SJCRH30 (cell line): ENCODE measurements at regions not wholly inside any gene's neighbourhood (a gene's known extent, or its start where the extent isn't known, plus 50 kb on each side); places are given as distances from the start of the nearest gene placed in this dataset.

ENCODE experiments used
- DNase-seq, 2 experiments: peaks; one replicate each; pipeline ENCODE4 v3.0.0-alpha.2; 2015 to 2020
- H3K27ac ChIP-seq: fragments of 250-450 bp; sonication (Bioruptor Pico); 2 replicates; pipeline ENCODE4 v1.5.1; 2020; ENCODE audit warnings: mild to moderate bottlenecking, moderate library complexity
- H3K27me3 ChIP-seq: fragments of 250-450 bp; sonication (Bioruptor Pico); 2 replicates; pipeline ENCODE4 v1.5.1; 2020; ENCODE audit warnings: mild to moderate bottlenecking, moderate library complexity
- H3K36me3 ChIP-seq: fragments of 250-450 bp; sonication (Bioruptor Pico); 2 replicates; pipeline ENCODE4 v1.5.1; 2020; ENCODE audit warnings: mild to moderate bottlenecking, moderate library complexity
- H3K4me1 ChIP-seq: fragments of 250-450 bp; sonication (Bioruptor Pico); 2 replicates; pipeline ENCODE4 v1.5.1; 2020; ENCODE audit warnings: mild to moderate bottlenecking, moderate library complexity
- H3K4me3 ChIP-seq: fragments of 250-450 bp; sonication (Bioruptor Pico); 2 replicates; pipeline ENCODE4 v1.5.1; 2020; ENCODE audit warnings: mild to moderate bottlenecking, moderate library complexity
- H3K9me3 ChIP-seq: fragments of 250-450 bp; sonication (Bioruptor Pico); replicated peaks from 2 replicates; pipeline ENCODE4 v1.5.1; 2020; ENCODE audit warnings: mild to moderate bottlenecking, moderate library complexity

DNA sequence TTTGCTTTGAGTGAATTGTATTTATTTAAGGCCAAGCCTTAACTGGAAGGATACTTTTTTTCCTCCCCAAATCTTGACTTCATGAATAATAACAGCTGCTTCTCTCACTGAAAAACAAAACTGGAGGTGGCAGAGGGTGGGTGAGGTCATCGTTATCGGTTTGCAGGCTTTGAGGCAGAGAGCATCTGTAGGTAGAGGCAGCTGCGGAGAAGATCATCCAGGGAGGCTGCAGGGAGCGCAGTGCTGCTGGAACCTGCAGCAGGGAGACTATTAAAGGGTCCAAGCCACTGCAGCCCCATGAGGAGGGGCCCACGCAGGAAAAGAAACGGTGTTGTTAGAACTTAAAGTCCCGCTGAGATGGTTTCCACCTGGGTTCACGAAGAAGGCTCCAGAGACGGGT, 112.1 kb upstream of the SDK1 start:
- no peaks in the 10 kb centered on the region for H3K36me3 ChIP-seq

GRCh38 chr7:3191548-3191947, 109.5 kb upstream of the SDK1 start:
- no peaks in the 10 kb centered on the region for H3K9me3 ChIP-seq
- H3K4me3 ChIP-seq, result no peak overlapping the region
- DNase-seq, result no peak
- no peak overlapping the region for H3K27ac ChIP-seq
- H3K36me3 ChIP-seq, result no peaks in the 10 kb centered on the region
- H3K4me1 ChIP-seq, result peaks cover 10% of the 10 kb centered on the region
- no peaks in the 10 kb centered on the region for H3K27me3 ChIP-seq

More for the DNA sequence above, 112.1 kb upstream of the SDK1 start:
- no peaks in the 10 kb centered on the region for H3K27me3 ChIP-seq
- DNase-seq, result peak; percentile 51 to 66
- H3K4me3 ChIP-seq, result no peak overlapping the region
- H3K4me1 ChIP-seq, result peaks cover 4% of the 10 kb centered on the region; the same call in 1 of the 2 replicates
- H3K27ac ChIP-seq, result no peak overlapping the region
- H3K9me3 ChIP-seq, result no peaks in the 10 kb centered on the region

DNA sequence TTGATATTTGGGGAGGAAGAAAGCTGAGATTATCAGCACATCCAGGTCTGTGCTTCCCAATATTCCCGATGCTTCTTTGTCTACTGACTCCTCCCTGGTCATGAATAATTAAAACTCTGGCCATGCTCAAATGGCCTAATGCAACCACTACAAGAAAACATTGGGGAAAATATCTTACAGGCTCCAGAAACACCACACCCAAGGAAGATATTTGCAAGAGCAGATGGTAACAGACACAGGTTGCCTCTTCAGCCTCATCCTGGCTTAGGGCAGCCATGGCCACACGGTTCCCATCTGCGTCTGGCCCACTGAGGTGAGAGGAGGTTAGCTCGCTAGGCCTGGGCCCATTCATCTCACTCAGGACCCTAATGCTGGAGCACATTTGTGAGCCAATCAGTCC, 108.4 kb upstream of the SDK1 start:
- Histone ChIP-seq H3K4me3 (no peak overlapping the region), H3K36me3 (no peaks in the 10 kb centered on the region), H3K9me3 (no peaks in the 10 kb centered on the region), H3K27ac (no peak overlapping the region), H3K27me3 (no peaks in the 10 kb centered on the region), H3K4me1 (peaks cover 10% of the 10 kb centered on the region)
- no peak for DNase-seq

DNA sequence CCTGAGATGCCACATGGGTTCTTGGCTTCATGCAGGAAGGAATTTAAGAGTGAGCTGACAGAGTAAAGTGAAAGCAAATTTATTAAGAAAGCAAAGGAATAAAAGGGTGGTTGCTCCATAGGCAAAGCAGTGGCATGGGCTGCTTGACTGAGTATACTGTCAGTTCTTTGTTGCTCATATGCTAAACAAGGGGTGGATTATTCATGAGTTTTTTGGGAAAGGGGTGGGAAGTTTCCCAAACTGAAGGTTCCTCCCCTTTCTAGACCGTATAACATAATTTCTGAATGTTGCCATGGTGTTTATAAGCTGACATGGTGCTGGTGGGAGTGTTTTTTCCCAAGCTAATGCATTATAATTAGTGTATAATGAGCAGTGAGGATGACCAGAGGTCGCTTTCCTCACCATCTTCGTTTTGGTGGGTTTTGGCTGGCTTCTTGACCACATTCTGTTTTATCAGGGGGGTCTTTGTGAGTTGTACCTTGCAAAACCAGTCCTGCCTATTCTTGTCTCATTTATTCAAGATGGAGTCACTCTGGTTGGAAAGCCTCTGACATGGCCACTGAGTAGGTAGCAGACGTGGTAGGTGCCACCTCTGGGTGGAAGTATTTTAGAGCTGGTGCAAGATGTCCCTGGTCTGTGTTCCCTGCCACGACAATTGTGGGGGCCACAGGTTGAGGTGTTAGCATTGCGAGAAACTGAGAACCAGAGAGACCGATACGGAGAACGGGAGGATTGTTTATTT, 107.5 kb upstream of the SDK1 start:
- Histone ChIP-seq H3K4me3 (no peak overlapping the region), H3K4me1 (peaks cover 10% of the 10 kb centered on the region), H3K9me3 (peaks cover under 1% of the 10 kb centered on the region; the same call in 1 of the 2 replicates), H3K27me3 (no peaks in the 10 kb centered on the region), H3K36me3 (no peaks in the 10 kb centered on the region), H3K27ac (no peak overlapping the region)
- no peak for DNase-seq

DNA sequence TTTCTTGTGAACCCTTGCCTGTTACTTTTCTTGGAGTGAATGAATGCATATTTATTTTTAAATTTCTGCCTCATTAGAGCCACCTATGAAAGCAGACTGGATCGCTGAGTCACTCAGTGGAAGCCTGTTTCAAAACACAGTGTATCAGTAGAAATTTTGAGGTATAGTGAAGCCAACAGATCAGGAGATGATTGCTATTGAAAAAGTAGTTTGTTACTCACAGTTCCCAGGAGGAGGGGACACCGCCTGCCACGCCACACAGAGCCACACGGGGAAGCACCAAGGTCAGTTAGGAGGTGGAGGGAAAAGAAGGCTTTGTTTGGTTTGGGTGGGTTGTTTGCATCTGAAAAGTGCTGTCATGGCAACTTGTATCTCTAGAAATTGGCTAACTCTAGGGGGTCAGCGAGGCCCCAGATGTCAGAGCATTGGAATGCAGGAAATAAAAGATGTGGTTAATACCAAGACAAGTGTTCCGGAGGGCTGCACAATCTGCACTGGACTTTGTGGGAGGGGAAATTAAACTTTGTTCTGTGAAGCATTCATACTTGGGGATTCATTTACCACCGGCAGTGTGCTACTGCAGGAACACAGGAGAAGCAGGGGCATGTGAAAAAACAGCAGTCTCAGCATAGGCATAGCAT, 106.4 kb upstream of the SDK1 start:
- H3K27me3 ChIP-seq, result no peaks in the 10 kb centered on the region
- no peaks in the 10 kb centered on the region for H3K36me3 ChIP-seq
- H3K4me3 ChIP-seq, result no peak overlapping the region
- no peak overlapping the region for H3K27ac ChIP-seq
- peak; percentile 54 to 60 for DNase-seq
- H3K4me1 ChIP-seq, result peaks cover 6% of the 10 kb centered on the region; the same call in 1 of the 2 replicates
- H3K9me3 ChIP-seq, result peaks cover 4% of the 10 kb centered on the region; the same call in 1 of the 2 replicates

GRCh38 chr7:3195160-3195559, 105.9 kb upstream of the SDK1 start:
- no peak for DNase-seq
- H3K27ac ChIP-seq, result no peak overlapping the region

DNA sequence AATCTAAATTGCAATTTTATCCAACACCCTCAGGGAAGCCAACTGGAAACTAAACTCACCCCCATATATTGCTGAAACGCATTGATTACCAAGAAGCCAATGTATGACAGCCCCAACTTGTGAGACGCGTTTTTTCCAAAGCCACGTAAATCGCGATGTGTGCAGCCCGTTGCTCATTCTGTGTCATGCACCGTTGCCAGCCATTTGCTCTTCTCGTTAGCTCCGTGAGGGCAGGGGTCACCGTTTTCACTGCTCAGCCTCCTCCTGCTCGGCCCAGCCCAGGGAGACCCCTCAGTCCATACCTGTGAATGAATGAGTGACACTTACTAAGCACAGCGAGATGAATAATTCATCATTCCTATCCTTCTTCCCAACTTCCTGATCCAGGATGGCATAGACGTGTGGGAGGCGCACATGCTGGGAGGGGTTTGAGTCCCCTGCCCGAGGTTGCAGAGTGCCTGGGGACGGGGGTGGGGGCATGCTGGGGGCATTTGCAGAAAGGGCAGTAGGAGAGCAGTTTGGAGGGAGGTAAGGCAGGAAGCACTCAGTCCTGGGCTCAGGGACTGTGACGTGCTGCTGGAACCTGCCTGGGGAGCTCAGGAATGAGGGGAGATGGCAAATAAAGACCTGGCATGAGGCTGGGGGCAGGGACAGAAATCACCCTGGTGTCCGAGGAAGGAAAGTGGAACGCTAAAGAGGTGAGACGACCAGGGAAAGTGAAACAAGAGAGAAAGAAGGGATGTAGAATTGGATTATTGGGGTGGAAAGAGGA, 104.2 kb upstream of the SDK1 start:
- Histone ChIP-seq H3K4me1 (peaks cover 6% of the 10 kb centered on the region; the same call in 1 of the 2 replicates), H3K36me3 (no peaks in the 10 kb centered on the region), H3K9me3 (peaks cover 4% of the 10 kb centered on the region), H3K27me3 (no peaks in the 10 kb centered on the region), H3K27ac (no peak overlapping the region), H3K4me3 (no peak overlapping the region)
- DNase-seq, result no peak

More at GRCh38 chr7:3195160-3195559, 105.9 kb upstream of the SDK1 start:
- H3K9me3 ChIP-seq, result peaks cover 4% of the 10 kb centered on the region; the same call in 1 of the 2 replicates
- no peaks in the 10 kb centered on the region for H3K27me3 ChIP-seq
- H3K4me1 ChIP-seq, result peaks cover 6% of the 10 kb centered on the region; the same call in 1 of the 2 replicates
- H3K36me3 ChIP-seq, result no peaks in the 10 kb centered on the region
- H3K4me3 ChIP-seq, result no peak overlapping the region

DNA sequence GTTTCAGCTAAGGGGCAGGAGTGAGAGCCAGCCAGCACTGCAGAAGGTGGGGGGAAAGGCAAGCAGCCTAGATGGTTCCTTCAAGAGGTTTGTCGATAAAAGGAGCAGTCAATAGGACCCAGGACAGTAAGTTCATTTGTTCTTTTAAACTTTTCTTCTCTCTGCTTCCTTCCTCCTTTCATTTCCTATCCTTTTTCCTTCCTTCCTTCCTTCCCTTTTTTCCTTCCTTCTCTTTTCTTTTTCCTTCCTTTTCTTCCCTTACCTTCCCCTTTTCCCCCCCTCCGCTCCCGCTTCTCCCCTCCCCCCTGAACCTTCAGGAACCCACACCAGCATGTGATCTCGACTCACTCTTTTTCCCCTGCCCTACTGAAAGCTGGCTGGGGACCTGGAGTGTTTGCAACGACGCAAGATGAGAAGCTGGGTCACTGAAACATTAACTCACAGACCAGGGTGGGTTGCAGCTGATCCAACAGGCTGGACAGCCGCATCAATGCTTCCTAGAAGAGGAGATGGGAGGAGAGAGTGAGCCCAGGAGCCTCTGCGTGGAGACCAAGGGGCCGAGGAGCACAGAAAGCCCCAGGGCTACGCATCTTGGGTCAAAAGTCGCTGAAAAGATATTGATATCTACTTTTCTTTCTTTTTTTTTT, 103.4 kb upstream of the SDK1 start:
- Histone ChIP-seq H3K27me3 (no peaks in the 10 kb centered on the region), H3K36me3 (no peaks in the 10 kb centered on the region), H3K9me3 (peaks cover 4% of the 10 kb centered on the region), H3K4me1 (peaks cover 6% of the 10 kb centered on the region; the same call in 1 of the 2 replicates), H3K27ac (no peak overlapping the region), H3K4me3 (no peak overlapping the region)
- no peak for DNase-seq

DNA sequence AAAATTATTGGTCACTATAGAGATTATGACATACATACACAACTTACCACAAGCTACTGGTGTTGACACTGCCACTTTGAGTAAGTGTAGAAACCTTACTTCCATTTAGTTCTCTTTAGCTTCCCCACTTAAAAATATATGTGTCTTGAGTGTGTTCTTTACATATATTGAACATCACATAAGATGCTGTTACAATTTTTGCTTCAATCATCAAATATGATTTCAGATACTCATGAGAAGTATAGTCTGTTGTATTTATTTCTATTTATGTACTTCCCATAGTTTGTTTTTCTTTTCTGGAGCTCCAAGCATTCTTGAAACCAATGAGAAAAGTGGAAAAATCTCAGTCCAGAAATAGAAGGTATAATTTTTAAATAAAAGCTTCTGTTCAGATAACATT, 102.7 kb upstream of the SDK1 start:
- peaks cover 4% of the 10 kb centered on the region for H3K9me3 ChIP-seq
- no peaks in the 10 kb centered on the region for H3K27me3 ChIP-seq
- no peak overlapping the region for H3K4me3 ChIP-seq
- H3K27ac ChIP-seq, result no peak overlapping the region
- peaks cover 6% of the 10 kb centered on the region; the same call in 1 of the 2 replicates for H3K4me1 ChIP-seq
- H3K36me3 ChIP-seq, result no peaks in the 10 kb centered on the region
- no peak for DNase-seq

GRCh38 chr7:3200504-3200903, 100.5 kb upstream of the SDK1 start:
- no peak overlapping the region for H3K4me3 ChIP-seq
- DNase-seq, result peak; percentile 15 to 51

GRCh38 chr7:3201306-3201705, 99.7 kb upstream of the SDK1 start:
- peaks cover 4% of the 10 kb centered on the region for H3K9me3 ChIP-seq
- no peak overlapping the region for H3K27ac ChIP-seq
- DNase-seq, result no peak
- H3K27me3 ChIP-seq, result no peaks in the 10 kb centered on the region
- H3K36me3 ChIP-seq, result no peaks in the 10 kb centered on the region
- no peak overlapping the region for H3K4me3 ChIP-seq
- no peaks in the 10 kb centered on the region for H3K4me1 ChIP-seq

More at GRCh38 chr7:3200504-3200903, 100.5 kb upstream of the SDK1 start:
- peaks cover 4% of the 10 kb centered on the region for H3K9me3 ChIP-seq
- H3K27me3 ChIP-seq, result no peaks in the 10 kb centered on the region
- H3K27ac ChIP-seq, result no peak overlapping the region
- H3K4me1 ChIP-seq, result no peaks in the 10 kb centered on the region
- H3K36me3 ChIP-seq, result no peaks in the 10 kb centered on the region

DNA sequence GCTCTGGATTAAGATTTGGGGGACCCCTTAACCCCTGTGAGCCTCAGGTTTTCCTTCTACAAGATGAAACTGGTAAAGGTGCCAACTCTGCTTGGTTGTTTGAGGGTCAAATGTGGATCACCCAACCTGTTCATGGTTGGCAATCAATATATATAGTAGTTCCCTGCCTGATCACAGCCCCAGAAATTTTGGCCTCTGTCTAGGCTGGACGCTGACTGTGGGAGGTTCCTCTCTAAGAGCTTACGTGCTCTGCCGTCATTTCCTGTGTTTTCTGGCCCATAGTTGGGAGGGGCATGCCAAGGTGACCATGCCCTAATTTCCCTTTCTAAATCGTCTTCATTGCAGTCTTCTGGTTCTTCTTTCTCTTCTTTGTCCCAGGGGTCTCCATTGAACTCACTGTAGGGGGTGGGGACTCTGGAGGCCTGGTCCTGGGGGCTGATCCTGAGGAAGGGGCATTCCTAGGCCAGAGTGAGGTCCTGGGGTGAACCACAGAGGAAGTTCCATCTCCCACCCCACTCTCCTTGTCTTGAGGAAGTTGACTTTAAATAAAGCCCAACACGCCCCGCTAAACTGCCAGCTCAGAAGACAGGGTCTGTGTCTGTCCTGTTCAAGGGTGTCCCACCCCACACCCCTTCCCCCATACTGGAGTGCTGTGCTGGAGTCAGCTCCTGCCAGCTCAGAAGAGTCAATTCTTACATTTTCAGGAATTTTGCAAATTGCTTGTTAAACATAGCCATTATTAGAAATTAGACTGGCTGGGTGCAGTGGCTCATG, 98.9 kb upstream of the SDK1 start:
- no peak for DNase-seq
- Histone ChIP-seq H3K27ac (no peak overlapping the region), H3K9me3 (peaks cover 4% of the 10 kb centered on the region), H3K27me3 (no peaks in the 10 kb centered on the region), H3K4me1 (no peaks in the 10 kb centered on the region), H3K4me3 (no peak overlapping the region), H3K36me3 (no peaks in the 10 kb centered on the region)

- Histone ChIP-seq H3K4me3 (no peak overlapping the region), H3K27ac (no peak overlapping the region), H3K4me1 (no peaks in the 10 kb centered on the region), H3K27me3 (no peaks in the 10 kb centered on the region), H3K9me3 (no peaks in the 10 kb centered on the region; the same call in 1 of the 2 replicates), H3K36me3 (no peaks in the 10 kb centered on the region)
- DNase-seq, result no peak
Observed at GRCh38 chr7:3204526-3204925, 96.5 kb upstream of the SDK1 start.

- Histone ChIP-seq H3K4me3 (no peak overlapping the region), H3K36me3 (no peaks in the 10 kb centered on the region), H3K27ac (no peak overlapping the region), H3K9me3 (no peaks in the 10 kb centered on the region), H3K27me3 (no peaks in the 10 kb centered on the region), H3K4me1 (no peaks in the 10 kb centered on the region)
- DNase-seq, result no peak
Observed at GRCh38 chr7:3206101-3206500, 95.0 kb upstream of the SDK1 start.
